Activated CD4-positive, alpha-beta memory T cell treated with anti-CD3 and anti-CD28 coated beads, Interleukin-2, amount 10 ng/mL, durations not matched to agents 7 days and 5 days (primary cell): ENCODE measurements at regions not wholly inside any gene's neighbourhood (a gene's known extent, or its start where the extent isn't known, plus 50 kb on each side); places are given as distances from the start of the nearest gene placed in this dataset.
"Not testable (repeated sequence)": the region's sequence is repeated elsewhere in the genome, so short reads cannot be mapped to it uniquely, and the experiment has no call there.

Source experiments
- CTCF ChIA-PET: fragments of 350-600 bp; sonication (Branson Sonifier 250); formaldehyde crosslinking; loops from one replicate; lab custom pipeline; 2021; ENCODE audit warnings: antibody characterized with exemption, inconsistent platforms; lab: Charles Lee
- POLR2A ChIA-PET: fragments of 350-600 bp; sonication (Branson Sonifier 250); formaldehyde crosslinking; loops from one replicate; lab custom pipeline; 2021; ENCODE audit warnings: antibody characterized with exemption; lab: Charles Lee
- DNase-seq: peaks from one replicate; pipeline ENCODE4 v3.0.0-alpha.2; 2020
- H3K27ac Mint-ChIP-seq: one replicate; pipeline ENCODE4 v1.8.0; 2021; ENCODE audit warnings: mild to moderate bottlenecking, mixed read lengths
- H3K27me3 Mint-ChIP-seq: one replicate; pipeline ENCODE4 v1.8.0; 2021; ENCODE audit warnings: mixed read lengths
- H3K36me3 Mint-ChIP-seq: one replicate; pipeline ENCODE4 v1.8.0; 2021; ENCODE audit warnings: low read depth, mixed read lengths
- H3K4me1 Mint-ChIP-seq: one replicate; pipeline ENCODE4 v1.8.0; 2021; ENCODE audit warnings: mixed read lengths
- H3K4me3 Mint-ChIP-seq: one replicate; pipeline ENCODE4 v1.8.0; 2021; ENCODE audit warnings: mild to moderate bottlenecking, mixed read lengths
- H3K9me3 Mint-ChIP-seq: one replicate; pipeline ENCODE4 v1.8.0; 2021; ENCODE audit warnings: mixed read lengths

- ChIA-PET CTCF (no interaction called here), POLR2A (no interaction called here)
- H3K4me3 Mint-ChIP-seq, result no peak overlapping the region
- H3K27me3 Mint-ChIP-seq, result no peaks in the 10 kb centered on the region
- no peak for DNase-seq
- no peaks in the 10 kb centered on the region for H3K36me3 Mint-ChIP-seq
- no peak overlapping the region for H3K27ac Mint-ChIP-seq
- H3K4me1 Mint-ChIP-seq, result no peaks in the 10 kb centered on the region
- no peaks in the 10 kb centered on the region for H3K9me3 Mint-ChIP-seq
Measured at GRCh38 chr18:75846321-75846720, 418.8 kb upstream of the SMIM21 start.

GRCh38 chr18:75845413-75845812 is 417.9 kb upstream of the SMIM21 start:
- Mint-ChIP-seq H3K4me1 (no peaks in the 10 kb centered on the region), H3K4me3 (no peak overlapping the region), H3K9me3 (no peaks in the 10 kb centered on the region), H3K27me3 (no peaks in the 10 kb centered on the region), H3K27ac (no peak overlapping the region), H3K36me3 (no peaks in the 10 kb centered on the region)
- ChIA-PET POLR2A (no interaction called here), CTCF (no interaction called here)
- no peak for DNase-seq

GRCh38 chr18:75844146-75844545 is 416.6 kb upstream of the SMIM21 start:
- Mint-ChIP-seq H3K9me3 (no peaks in the 10 kb centered on the region), H3K27ac (no peak overlapping the region), H3K4me1 (no peaks in the 10 kb centered on the region), H3K36me3 (no peaks in the 10 kb centered on the region), H3K27me3 (no peaks in the 10 kb centered on the region), H3K4me3 (no peak overlapping the region)
- no peak for DNase-seq
- CTCF ChIA-PET, result no interaction called here
- POLR2A ChIA-PET, result no interaction called here

GRCh38 chr18:75840131-75840530 is 412.6 kb upstream of the SMIM21 start:
- H3K27ac Mint-ChIP-seq, result no peak overlapping the region
- no peaks in the 10 kb centered on the region for H3K9me3 Mint-ChIP-seq
- no peaks in the 10 kb centered on the region for H3K4me1 Mint-ChIP-seq
- no peaks in the 10 kb centered on the region for H3K36me3 Mint-ChIP-seq
- POLR2A ChIA-PET, result no interaction called here
- H3K27me3 Mint-ChIP-seq, result no peaks in the 10 kb centered on the region
- no peak for DNase-seq
- H3K4me3 Mint-ChIP-seq, result no peak overlapping the region
- CTCF ChIA-PET, result no interaction called here

- H3K4me3 Mint-ChIP-seq, H3K36me3 Mint-ChIP-seq, H3K4me1 Mint-ChIP-seq, H3K27me3 Mint-ChIP-seq, POLR2A ChIA-PET, H3K9me3 Mint-ChIP-seq, DNase-seq, CTCF ChIA-PET, H3K27ac Mint-ChIP-seq: not testable (repeated sequence)
Measured at GRCh38 chr18:75839686-75840085, 412.2 kb upstream of the SMIM21 start.

- Mint-ChIP-seq H3K9me3 (no peaks in the 10 kb centered on the region), H3K4me1 (no peaks in the 10 kb centered on the region), H3K4me3 (no peak overlapping the region), H3K27ac (no peak overlapping the region), H3K36me3 (no peaks in the 10 kb centered on the region), H3K27me3 (no peaks in the 10 kb centered on the region)
- POLR2A ChIA-PET, result no interaction called here
- CTCF ChIA-PET, result no interaction called here
- DNase-seq, result no peak
Measured at GRCh38 chr18:75839041-75839440, 411.5 kb upstream of the SMIM21 start.

GRCh38 chr18:75837316-75837715 is 409.8 kb upstream of the SMIM21 start:
- ChIA-PET CTCF (no interaction called here), POLR2A (no interaction called here)
- Mint-ChIP-seq H3K9me3 (no peaks in the 10 kb centered on the region), H3K27ac (no peak overlapping the region), H3K4me1 (no peaks in the 10 kb centered on the region), H3K4me3 (no peak overlapping the region), H3K36me3 (no peaks in the 10 kb centered on the region), H3K27me3 (no peaks in the 10 kb centered on the region)
- DNase-seq, result no peak

- H3K4me3 Mint-ChIP-seq, result no peak overlapping the region
- no peaks in the 10 kb centered on the region for H3K27me3 Mint-ChIP-seq
- H3K4me1 Mint-ChIP-seq, result no peaks in the 10 kb centered on the region
- ChIA-PET POLR2A (no interaction called here), CTCF (no interaction called here)
- H3K27ac Mint-ChIP-seq, result no peak overlapping the region
- H3K9me3 Mint-ChIP-seq, result no peaks in the 10 kb centered on the region
- DNase-seq, result no peak
- no peaks in the 10 kb centered on the region for H3K36me3 Mint-ChIP-seq
Measured at GRCh38 chr18:75836516-75836915, 409.0 kb upstream of the SMIM21 start.

GRCh38 chr18:75831960-75832359 is 404.5 kb upstream of the SMIM21 start:
- H3K27me3 Mint-ChIP-seq, result no peaks in the 10 kb centered on the region
- H3K36me3 Mint-ChIP-seq, result no peaks in the 10 kb centered on the region
- H3K4me1 Mint-ChIP-seq, result no peaks in the 10 kb centered on the region
- no peak overlapping the region for H3K27ac Mint-ChIP-seq
- H3K9me3 Mint-ChIP-seq, result no peaks in the 10 kb centered on the region
- ChIA-PET CTCF (no interaction called here), POLR2A (no interaction called here)
- no peak overlapping the region for H3K4me3 Mint-ChIP-seq
- DNase-seq, result no peak

GRCh38 chr18:75830828-75831227 is 403.3 kb upstream of the SMIM21 start:
- no peak for DNase-seq
- Mint-ChIP-seq H3K4me1 (no peaks in the 10 kb centered on the region), H3K4me3 (no peak overlapping the region), H3K36me3 (no peaks in the 10 kb centered on the region), H3K9me3 (no peaks in the 10 kb centered on the region), H3K27ac (no peak overlapping the region), H3K27me3 (no peaks in the 10 kb centered on the region)
- ChIA-PET POLR2A (no interaction called here), CTCF (no interaction called here)

GRCh38 chr18:75829091-75829490 is 401.6 kb upstream of the SMIM21 start:
- H3K27me3 Mint-ChIP-seq, result no peaks in the 10 kb centered on the region
- no peaks in the 10 kb centered on the region for H3K9me3 Mint-ChIP-seq
- CTCF ChIA-PET, result no interaction called here
- POLR2A ChIA-PET, result no interaction called here
- no peak for DNase-seq
- H3K27ac Mint-ChIP-seq, result no peak overlapping the region
- no peak overlapping the region for H3K4me3 Mint-ChIP-seq
- H3K36me3 Mint-ChIP-seq, result no peaks in the 10 kb centered on the region
- no peaks in the 10 kb centered on the region for H3K4me1 Mint-ChIP-seq

GRCh38 chr18:75828379-75828778 is 400.9 kb upstream of the SMIM21 start:
- Mint-ChIP-seq H3K27ac (no peak overlapping the region), H3K4me3 (no peak overlapping the region), H3K9me3 (no peaks in the 10 kb centered on the region), H3K36me3 (no peaks in the 10 kb centered on the region), H3K4me1 (no peaks in the 10 kb centered on the region), H3K27me3 (no peaks in the 10 kb centered on the region)
- CTCF ChIA-PET, result no interaction called here
- POLR2A ChIA-PET, result no interaction called here
- DNase-seq, result no peak

GRCh38 chr18:75827751-75828287 is 400.3 kb upstream of the SMIM21 start:
- Mint-ChIP-seq H3K36me3 (no peaks in the 10 kb centered on the region), H3K27me3 (no peaks in the 10 kb centered on the region), H3K27ac (no peak overlapping the region), H3K9me3 (no peaks in the 10 kb centered on the region), H3K4me1 (no peaks in the 10 kb centered on the region), H3K4me3 (no peak overlapping the region)
- ChIA-PET POLR2A (no interaction called here), CTCF (no interaction called here)
- DNase-seq, result no peak

DNA sequence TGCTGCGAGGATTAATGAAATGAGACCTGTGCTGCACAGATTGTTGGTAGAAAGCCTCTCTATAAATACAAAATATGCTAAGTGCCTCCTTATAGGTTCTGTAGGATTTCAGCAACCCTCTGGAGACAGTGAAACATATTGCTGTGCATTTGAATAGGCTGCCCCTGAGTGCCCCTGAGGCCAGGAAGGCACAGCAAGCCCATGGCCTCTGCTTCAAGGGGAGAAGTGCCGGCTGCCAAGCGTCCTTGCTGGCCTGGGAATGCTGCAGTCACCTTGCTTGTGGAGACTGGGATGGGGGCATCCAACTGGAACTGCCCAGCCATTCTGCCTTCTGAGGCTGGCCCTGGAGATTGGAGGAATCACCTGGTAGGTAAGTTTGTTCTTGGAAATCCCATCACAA is 397.2 kb upstream of the SMIM21 start:
- H3K27ac Mint-ChIP-seq, result no peak overlapping the region
- CTCF ChIA-PET, result no interaction called here
- POLR2A ChIA-PET, result no interaction called here
- H3K9me3 Mint-ChIP-seq, result no peaks in the 10 kb centered on the region
- no peaks in the 10 kb centered on the region for H3K27me3 Mint-ChIP-seq
- H3K4me1 Mint-ChIP-seq, result no peaks in the 10 kb centered on the region
- H3K36me3 Mint-ChIP-seq, result no peaks in the 10 kb centered on the region
- H3K4me3 Mint-ChIP-seq, result no peak overlapping the region
- DNase-seq, result no peak

GRCh38 chr18:75823471-75823870 is 396.0 kb upstream of the SMIM21 start:
- CTCF ChIA-PET, result no interaction called here
- H3K4me3 Mint-ChIP-seq, result no peak overlapping the region
- H3K4me1 Mint-ChIP-seq, result no peaks in the 10 kb centered on the region
- DNase-seq, result no peak
- POLR2A ChIA-PET, result no interaction called here
- H3K27me3 Mint-ChIP-seq, result no peaks in the 10 kb centered on the region
- no peaks in the 10 kb centered on the region for H3K36me3 Mint-ChIP-seq
- no peaks in the 10 kb centered on the region for H3K9me3 Mint-ChIP-seq
- no peak overlapping the region for H3K27ac Mint-ChIP-seq
